ENCODE measurements at regions not wholly inside any gene's neighbourhood (a gene's known extent, or its start where the extent isn't known, plus 50 kb on each side); places are given as distances from the start of the nearest gene placed in this dataset.

- TF ChIP-seq POLR2A (IDR thresholded peaks at IDR 0.05; ENCODE audit: low read depth, low read length) (no peak), POLR2AphosphoS5 (IDR thresholded peaks at IDR 0.05; ENCODE audit: low read depth, low read length) (no peak)
Measured at GRCh38 chr1:36607263-36607651, 124.5 kb upstream of the CSF3R start.
